ENCODE measurements at regions not wholly inside any gene's neighbourhood (a gene's known extent, or its start where the extent isn't known, plus 50 kb on each side); places are given as distances from the start of the nearest gene placed in this dataset.
A peak's percentile ranks its signal among the peaks of the same experiment; 100 is the strongest.

GRCh38 chr4:104677116-104677515 lies 182.4 kb upstream of the CXXC4 start:
- DNase-seq, result no peak

- no peak for DNase-seq
Measured at GRCh38 chr4:104682311-104682710, 187.6 kb upstream of the CXXC4 start.

- no peak for DNase-seq
Measured at GRCh38 chr4:104693601-104694201, 199.0 kb upstream of the CXXC4 start.

- DNase-seq, result no peak
Measured at GRCh38 chr4:104716584-104716983, 221.9 kb upstream of the CXXC4 start.

GRCh38 chr4:104719539-104720230 lies 225.0 kb upstream of the CXXC4 start:
- no peak for DNase-seq

- DNase-seq, result no peak
Measured at GRCh38 chr4:104722467-104722866, 227.8 kb upstream of the CXXC4 start.

GRCh38 chr4:104726002-104726401 lies 231.3 kb upstream of the CXXC4 start:
- no peak for DNase-seq

GRCh38 chr4:104727643-104728042 lies 232.9 kb upstream of the CXXC4 start:
- DNase-seq, result no peak

- DNase-seq, result no peak
Measured at GRCh38 chr4:104728380-104729122, 233.9 kb upstream of the CXXC4 start.

- no peak for DNase-seq
Measured at GRCh38 chr4:104732766-104733165, 238.1 kb upstream of the CXXC4 start.

GRCh38 chr4:104735174-104735573 lies 240.5 kb upstream of the CXXC4 start:
- DNase-seq, result no peak

- DNase-seq, result no peak
Measured at GRCh38 chr4:104740161-104740560, 245.5 kb upstream of the CXXC4 start.

- no peak for DNase-seq
Measured at GRCh38 chr4:104743215-104743653, 248.5 kb upstream of the CXXC4 start.

GRCh38 chr4:104747635-104748034 lies 252.9 kb upstream of the CXXC4 start:
- no peak for DNase-seq

GRCh38 chr4:104749062-104749461 lies 254.4 kb upstream of the CXXC4 start:
- DNase-seq, result peak in 1 of 5 donors; percentile 3

- no peak for DNase-seq
Measured at GRCh38 chr4:104750008-104750407, 255.3 kb upstream of the CXXC4 start.

GRCh38 chr4:104751468-104751867 lies 256.8 kb upstream of the CXXC4 start:
- no peak for DNase-seq

GRCh38 chr4:104752337-104752736 lies 257.6 kb upstream of the CXXC4 start:
- no peak for DNase-seq

- DNase-seq, result no peak
Measured at GRCh38 chr4:104756837-104757236, 262.1 kb upstream of the CXXC4 start.

- DNase-seq, result no peak
Measured at GRCh38 chr4:104758574-104758973, 263.9 kb upstream of the CXXC4 start.

- DNase-seq, result no peak
Measured at GRCh38 chr4:104763554-104764222, 269.0 kb upstream of the CXXC4 start.

- DNase-seq, result no peak
Measured at GRCh38 chr4:104766676-104767075, 272.0 kb upstream of the CXXC4 start.

GRCh38 chr4:104772849-104773248 lies 278.2 kb upstream of the CXXC4 start:
- DNase-seq, result no peak

All from T-helper 1 cell (primary cell).